HT1080 (cell line): ENCODE measurements at regions not wholly inside any gene's neighbourhood (a gene's known extent, or its start where the extent isn't known, plus 50 kb on each side); places are given as distances from the start of the nearest gene placed in this dataset.

Source experiments
- DNase-seq: peaks from one replicate; pipeline ENCODE4 v3.0.0-alpha.2; 2015; ENCODE audit warnings: low read depth

- DNase-seq: no peak
Observed at GRCh38 chr20:11080781-11081377, 407.1 kb upstream of the JAG1 start.

DNA sequence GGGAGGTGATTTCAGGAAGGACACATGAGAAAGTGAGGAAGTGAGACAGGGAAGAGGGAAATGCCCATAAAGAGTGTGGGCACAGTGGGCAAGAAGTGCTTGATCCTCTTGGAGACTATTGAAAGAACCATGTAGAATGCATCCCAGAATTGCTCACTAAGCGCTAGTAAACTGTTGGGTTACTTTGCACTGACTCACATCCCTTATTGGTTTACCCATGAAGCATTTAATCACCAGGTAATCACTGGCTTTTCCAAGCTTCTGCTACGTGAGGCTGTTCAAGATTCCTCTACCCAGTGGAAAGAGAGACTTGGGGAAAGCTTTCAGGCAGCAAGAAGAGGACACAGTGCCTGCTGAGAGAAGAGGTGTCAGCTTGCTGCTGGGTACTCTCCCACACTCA lies 410.0 kb upstream of the JAG1 start:
- peak; percentile 37 for DNase-seq

GRCh38 chr20:11084508-11084907 lies 410.7 kb upstream of the JAG1 start:
- peak; percentile 11 for DNase-seq

GRCh38 chr20:11086970-11087369 lies 413.2 kb upstream of the JAG1 start:
- DNase-seq: no peak

DNA sequence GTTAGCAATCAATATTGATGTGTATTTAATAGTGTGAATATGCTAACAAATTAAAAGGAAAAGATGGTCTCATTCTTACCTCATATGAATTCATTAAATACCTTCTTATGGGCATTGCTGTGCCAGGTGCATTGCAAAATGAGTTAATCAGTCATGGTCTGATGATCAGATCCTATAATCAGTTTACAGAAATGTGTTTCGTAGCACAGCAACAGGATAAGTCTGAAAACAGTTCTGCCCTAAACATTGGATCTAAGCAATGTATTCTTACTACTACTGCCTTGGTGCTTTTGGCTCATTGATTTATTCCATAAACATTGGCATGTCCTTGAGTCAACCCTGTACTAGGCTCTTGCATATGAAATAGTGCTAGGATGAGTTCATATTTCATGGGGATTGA lies 417.0 kb upstream of the JAG1 start:
- DNase-seq: no peak

DNA sequence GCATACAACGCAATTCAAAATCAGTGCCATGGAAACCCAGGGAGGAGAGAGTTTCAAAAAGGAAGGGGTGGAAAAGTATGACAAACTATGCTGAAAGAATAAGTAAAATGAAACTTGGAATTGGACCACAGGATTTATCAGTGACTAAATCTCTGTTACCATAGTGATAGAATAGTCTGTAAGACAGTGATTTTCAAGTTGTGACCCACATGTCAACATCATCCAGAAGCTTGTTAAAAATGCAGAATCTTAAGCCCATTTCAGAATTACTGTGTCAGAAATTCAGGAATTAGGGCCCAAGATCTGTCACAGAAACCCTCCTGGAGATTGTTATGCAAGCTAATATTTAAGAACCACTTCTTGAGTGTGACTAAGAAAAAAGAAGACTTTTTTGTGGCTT lies 417.7 kb upstream of the JAG1 start:
- DNase-seq: peak; percentile 16

DNA sequence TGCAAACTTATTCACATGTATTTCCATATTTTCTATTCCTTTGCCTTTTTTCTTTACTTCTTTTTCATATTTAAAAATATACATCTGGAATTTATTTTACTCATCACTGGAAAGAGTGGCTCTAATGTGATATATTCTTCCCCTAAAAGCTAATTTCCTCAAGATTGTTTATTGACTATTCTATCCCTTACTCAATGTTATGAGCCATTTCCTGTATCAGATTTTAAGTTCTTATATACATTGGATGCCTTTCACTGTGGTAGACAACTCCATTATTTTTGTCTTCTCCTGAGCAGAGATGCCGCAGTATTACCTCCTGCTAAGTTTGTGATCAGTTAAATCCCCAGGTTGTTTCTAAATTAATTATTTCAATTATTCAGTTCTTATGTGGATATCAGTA lies 418.4 kb upstream of the JAG1 start:
- no peak for DNase-seq

GRCh38 chr20:11094196-11094595 lies 420.4 kb upstream of the JAG1 start:
- no peak for DNase-seq

GRCh38 chr20:11094711-11095110 lies 420.9 kb upstream of the JAG1 start:
- DNase-seq: no peak

DNA sequence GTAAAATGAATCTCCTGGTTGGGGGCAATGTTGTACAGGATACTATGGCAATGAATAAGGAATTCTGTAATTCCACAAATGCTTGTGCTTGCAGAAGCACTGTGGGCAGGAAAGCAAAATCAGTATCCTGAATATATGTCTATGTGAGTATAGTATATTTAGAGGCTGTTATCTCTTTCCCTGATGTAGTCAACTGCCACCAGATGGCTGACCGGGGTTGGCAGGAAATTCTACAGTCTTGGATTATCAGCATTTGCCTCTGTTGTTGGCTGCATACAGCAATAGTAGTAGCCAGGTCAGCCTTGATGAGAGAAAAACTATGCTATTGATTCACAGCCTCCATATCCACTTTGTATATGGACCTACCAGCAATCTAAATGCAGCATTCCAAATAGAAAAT lies 425.1 kb upstream of the JAG1 start:
- no peak for DNase-seq

- no peak for DNase-seq
Observed at GRCh38 chr20:11101243-11101642, 427.4 kb upstream of the JAG1 start.

GRCh38 chr20:11101696-11102095 lies 427.9 kb upstream of the JAG1 start:
- DNase-seq: no peak

DNA sequence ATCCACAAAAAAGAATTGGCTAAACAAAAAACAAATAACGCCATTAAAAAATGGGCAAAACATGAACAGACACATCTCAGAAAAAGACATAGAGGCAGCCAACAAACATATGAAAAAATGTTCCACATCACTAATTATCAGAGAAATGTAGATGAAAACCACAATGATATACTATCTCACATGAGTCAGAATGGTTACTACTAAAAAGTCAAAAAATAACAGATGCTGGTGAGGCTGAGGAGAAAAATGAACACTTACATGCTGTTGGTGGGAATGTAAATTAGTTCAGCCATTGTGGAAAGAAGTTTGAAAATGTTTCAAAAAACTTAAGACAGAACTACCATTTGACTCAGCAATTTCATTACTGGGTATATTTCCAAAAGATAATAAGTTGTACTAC lies 430.1 kb upstream of the JAG1 start:
- no peak for DNase-seq

DNA sequence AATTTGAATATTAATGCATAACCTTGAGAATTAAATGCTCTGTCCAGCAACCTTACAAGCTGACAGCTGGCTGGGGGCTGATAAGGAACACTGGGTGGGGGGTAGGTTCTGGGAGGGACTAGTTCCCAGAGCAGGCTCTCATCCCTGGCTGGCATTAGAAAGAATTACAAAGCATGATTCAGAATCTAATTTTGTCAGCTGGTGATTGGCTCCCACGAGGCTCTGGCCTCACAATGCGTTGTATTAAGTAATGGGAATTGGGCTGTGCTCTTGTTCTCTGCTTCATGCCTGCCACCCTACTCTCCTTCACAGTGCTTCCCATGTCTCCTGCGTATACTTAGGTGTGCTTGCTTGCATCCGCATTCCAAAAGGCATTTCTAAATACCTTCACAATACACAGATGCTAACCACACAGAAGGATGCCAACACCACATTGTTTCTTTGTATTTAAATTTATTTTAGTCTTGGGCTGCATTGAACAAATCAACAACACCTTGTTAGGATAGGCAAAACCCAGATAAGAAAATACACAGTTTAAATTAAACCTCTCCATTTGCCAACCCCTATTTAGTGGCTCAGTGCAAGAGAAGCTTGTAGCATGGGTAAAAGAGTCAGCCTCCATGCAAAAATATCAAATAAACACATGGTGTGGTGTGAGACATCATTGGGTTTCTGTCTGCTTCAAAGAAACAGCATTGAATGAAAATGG lies 434.5 kb upstream of the JAG1 start:
- DNase-seq: no peak

DNA sequence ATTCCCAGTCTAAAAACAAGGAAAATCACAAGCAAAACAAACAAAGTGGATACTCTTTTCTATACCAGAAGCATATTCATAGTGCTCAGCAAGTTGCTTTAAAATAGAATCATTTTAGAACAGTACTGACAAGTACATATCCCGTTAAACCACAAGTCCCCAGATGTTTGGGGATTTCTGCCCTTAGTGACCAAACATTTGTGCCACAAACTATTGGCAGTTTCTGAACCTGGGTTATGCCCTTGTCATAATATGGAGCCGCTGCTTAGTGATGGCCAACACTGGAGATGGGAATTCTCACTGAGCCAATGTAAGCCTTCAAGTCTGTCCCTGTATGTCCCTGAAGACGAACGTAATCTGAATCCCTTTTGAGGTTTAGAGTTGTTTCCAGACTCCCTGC lies 436.7 kb upstream of the JAG1 start:
- DNase-seq: no peak

DNA sequence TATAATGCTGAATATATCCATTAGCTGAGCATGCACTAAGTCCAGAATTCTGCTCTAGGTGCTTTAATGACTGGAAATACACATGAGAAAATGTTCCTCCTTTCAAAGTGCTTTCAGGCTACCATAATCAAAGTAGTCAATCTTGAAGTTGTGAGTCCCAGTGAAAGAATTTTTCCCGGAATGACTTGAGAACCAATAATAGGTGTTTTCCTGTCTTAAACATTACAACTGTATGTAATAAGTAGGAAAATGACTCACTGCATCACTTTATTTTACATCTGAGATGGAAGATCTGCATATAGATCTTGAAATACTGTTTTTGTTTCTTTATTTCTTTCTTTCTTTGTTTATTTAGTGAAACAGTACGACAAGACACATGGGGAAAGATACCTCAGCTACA lies 437.4 kb upstream of the JAG1 start:
- no peak for DNase-seq

DNA sequence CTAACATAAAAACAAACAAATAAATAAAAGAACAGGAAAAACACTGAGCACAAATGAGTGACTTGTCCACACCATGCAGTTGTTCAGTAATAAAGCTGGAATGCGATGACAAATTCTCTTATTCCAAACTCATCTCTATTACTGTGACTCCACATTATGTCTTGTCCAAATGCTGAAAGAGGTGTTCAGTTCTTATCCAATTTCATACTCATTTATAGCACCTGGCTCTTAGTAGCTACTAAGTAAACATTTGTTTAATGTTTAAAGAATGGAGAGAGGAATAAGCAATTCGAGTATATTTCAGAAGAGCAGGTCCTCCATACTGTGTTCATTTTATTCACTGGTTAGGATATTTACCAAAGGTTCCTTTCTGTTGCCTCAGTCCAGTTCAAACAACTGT lies 439.0 kb upstream of the JAG1 start:
- DNase-seq: no peak

- DNase-seq: no peak
Observed at GRCh38 chr20:11114382-11114781, 440.6 kb upstream of the JAG1 start.

- peak; percentile 93 for DNase-seq
Observed at GRCh38 chr20:11117808-11118528, 444.2 kb upstream of the JAG1 start.

DNA sequence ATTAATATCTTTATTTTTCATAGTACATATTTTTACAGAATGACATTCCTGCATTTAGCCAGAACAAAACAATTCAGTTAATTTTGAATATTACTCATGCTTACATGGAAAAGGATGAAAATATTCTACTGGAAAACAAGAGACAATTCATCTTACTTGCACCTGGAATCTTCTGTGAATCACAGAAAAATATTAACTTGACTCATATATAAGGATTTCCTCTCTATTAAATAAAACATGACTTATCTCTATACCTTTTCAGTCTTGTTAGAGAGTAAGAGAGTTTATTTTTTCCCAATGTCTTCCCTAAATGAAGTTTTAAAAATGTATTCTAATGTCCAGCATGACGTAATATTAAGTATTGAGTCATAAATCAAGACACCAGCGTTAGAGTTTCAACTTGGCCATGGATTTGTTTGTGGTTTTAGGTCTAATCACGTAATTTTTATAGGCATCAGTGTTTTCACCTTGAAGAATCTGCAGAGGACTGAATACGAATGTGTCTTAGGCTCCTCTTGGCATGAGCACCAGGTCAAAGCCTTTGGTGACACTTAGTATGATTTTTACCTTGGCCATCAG lies 445.1 kb upstream of the JAG1 start:
- DNase-seq: peak; percentile 51

DNA sequence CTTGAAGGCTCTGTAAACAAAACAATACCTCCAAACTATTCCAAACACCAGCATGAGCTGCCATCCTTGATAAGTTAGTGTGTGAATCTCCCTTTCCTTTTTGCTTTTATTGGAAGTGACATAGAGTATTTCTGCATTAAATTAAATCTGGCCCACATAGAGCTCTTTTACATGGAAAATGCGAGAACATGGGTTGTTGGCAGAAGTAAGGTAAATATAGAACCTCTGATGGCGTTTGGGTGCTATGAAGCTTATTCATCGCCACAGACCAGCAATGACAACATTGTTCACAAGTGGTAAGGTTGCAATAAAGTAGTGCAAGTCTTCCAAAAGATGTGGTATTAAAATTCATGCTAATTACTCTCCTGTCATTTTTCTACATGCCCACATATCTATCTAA lies 445.8 kb upstream of the JAG1 start:
- no peak for DNase-seq

- no peak for DNase-seq
Observed at GRCh38 chr20:11120431-11120830, 446.6 kb upstream of the JAG1 start.
